PFSK-1 (cell line): ENCODE measurements at regions not wholly inside any gene's neighbourhood (a gene's known extent, or its start where the extent isn't known, plus 50 kb on each side); places are given as distances from the start of the nearest gene placed in this dataset.

Experiments used
- POLR2AphosphoS5 ChIP-seq: IDR thresholded peaks from 2 replicates; pipeline ENCODE4 v1.6.1; 2012; ENCODE audit warnings: low read depth, mild to moderate bottlenecking, control low read depth, low read length, moderate library complexity
- SIN3A ChIP-seq: IDR thresholded peaks from 2 replicates; pipeline ENCODE4 v1.6.1; 2012; ENCODE audit warnings: mild to moderate bottlenecking, low read length, moderate library complexity, borderline replicate concordance; ENCODE audit not compliant: insufficient read depth
- TAF1 ChIP-seq: IDR thresholded peaks from 2 replicates; pipeline ENCODE4 v1.6.1; 2012; ENCODE audit warnings: low read length, control low read depth, borderline replicate concordance; ENCODE audit not compliant: insufficient read depth
- TF ChIP-seq, protein P1 (sequence below), 2 experiments: IDR thresholded peaks; 2 replicates each; pipeline versions ENCODE4 v1.6.1 to v1.8.0; 2011 to 2012; ENCODE audit warnings: low read depth in 2 of 2, low read length in 2 of 2, control low read depth in 1 of 2, inconsistent platforms in 1 of 2, mild to moderate bottlenecking in 1 of 2, moderate library complexity in 1 of 2; ENCODE audit not compliant: insufficient read depth in 1 of 2

DNA sequence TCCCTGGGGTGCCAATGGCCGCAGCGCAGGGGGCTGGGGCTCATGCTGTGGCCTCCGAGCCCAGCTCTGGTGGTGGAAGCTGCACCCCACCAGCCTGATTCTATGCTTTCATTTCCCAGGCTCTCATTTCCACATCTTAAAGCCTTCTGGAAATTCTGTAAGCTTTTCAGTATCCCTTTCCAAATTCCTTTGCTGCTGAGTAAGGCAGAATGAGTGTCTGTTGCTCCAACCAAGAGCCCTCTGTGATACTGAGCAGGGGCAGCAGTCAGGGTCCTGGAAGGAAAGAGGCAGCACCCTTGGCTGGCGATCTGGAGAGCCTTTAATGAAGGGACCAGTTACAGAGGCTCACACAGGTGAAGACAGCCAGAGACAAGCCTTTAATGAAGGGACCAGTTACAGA lies 79.5 kb upstream of the FOXF1 start:
- TF ChIP-seq POLR2AphosphoS5 = no peak
- TF ChIP-seq, protein P1, sequence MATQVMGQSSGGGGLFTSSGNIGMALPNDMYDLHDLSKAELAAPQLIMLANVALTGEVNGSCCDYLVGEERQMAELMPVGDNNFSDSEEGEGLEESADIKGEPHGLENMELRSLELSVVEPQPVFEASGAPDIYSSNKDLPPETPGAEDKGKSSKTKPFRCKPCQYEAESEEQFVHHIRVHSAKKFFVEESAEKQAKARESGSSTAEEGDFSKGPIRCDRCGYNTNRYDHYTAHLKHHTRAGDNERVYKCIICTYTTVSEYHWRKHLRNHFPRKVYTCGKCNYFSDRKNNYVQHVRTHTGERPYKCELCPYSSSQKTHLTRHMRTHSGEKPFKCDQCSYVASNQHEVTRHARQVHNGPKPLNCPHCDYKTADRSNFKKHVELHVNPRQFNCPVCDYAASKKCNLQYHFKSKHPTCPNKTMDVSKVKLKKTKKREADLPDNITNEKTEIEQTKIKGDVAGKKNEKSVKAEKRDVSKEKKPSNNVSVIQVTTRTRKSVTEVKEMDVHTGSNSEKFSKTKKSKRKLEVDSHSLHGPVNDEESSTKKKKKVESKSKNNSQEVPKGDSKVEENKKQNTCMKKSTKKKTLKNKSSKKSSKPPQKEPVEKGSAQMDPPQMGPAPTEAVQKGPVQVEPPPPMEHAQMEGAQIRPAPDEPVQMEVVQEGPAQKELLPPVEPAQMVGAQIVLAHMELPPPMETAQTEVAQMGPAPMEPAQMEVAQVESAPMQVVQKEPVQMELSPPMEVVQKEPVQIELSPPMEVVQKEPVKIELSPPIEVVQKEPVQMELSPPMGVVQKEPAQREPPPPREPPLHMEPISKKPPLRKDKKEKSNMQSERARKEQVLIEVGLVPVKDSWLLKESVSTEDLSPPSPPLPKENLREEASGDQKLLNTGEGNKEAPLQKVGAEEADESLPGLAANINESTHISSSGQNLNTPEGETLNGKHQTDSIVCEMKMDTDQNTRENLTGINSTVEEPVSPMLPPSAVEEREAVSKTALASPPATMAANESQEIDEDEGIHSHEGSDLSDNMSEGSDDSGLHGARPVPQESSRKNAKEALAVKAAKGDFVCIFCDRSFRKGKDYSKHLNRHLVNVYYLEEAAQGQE (IDR thresholded peaks at IDR 0.05; ENCODE audit: insufficient read depth in 1 of 2, low read depth in 2 of 2, low read length in 2 of 2) = no peak
- no peak for TF ChIP-seq TAF1
- TF ChIP-seq SIN3A = no peak
